Gastrocnemius medialis (tissue), 4 donors: ENCODE measurements at regions not wholly inside any gene's neighbourhood (a gene's known extent, or its start where the extent isn't known, plus 50 kb on each side); places are given as distances from the start of the nearest gene placed in this dataset.
A peak's percentile ranks its signal among the peaks of the same experiment; 100 is the strongest.

Experiments used
- ATAC-seq, 2 donors: fragments of 150-250 bp; one replicate each; pipeline ENCODE4 v1.9.1; 2016
- DNase-seq, 2 donors: peaks; one replicate each; pipeline ENCODE4 v3.0.0-alpha.2; 2019
- H3K27ac ChIP-seq, 4 donors: fragments of 200-600 bp; sonication (generic); 1 replicate in 1 of 4; 2 replicates in 3 of 4; pipeline ENCODE4 v1.5.1; 2016 to 2018; ENCODE audit warnings: mild to moderate bottlenecking in 2 of 4, moderate library complexity in 1 of 4
- H3K27me3 ChIP-seq, 3 donors: fragments of 200-600 bp; sonication (generic) in 2 of 3; 1 replicate in 1 of 3; 2 replicates in 2 of 3; pipeline versions ENCODE4 v1.5.1 to v1.6.0; 2016 to 2019; ENCODE audit warnings: mild to moderate bottlenecking in 1 of 3, moderate library complexity in 1 of 3
- H3K36me3 ChIP-seq, 2 donors: fragments of 200-600 bp; sonication (generic) in 1 of 2; one replicate each; pipeline ENCODE4 v1.5.1; 2017 to 2018
- H3K4me1 ChIP-seq, 2 donors: fragments of 200-600 bp; sonication (generic) in 1 of 2; one replicate each; pipeline ENCODE4 v1.5.1; 2016 to 2017; ENCODE audit warnings: mild to moderate bottlenecking in 2 of 2
- H3K4me3 ChIP-seq, 4 donors: fragments of 200-600 bp; sonication (generic) in 3 of 4; 1 replicate in 1 of 4; 2 replicates in 3 of 4; pipeline ENCODE4 v1.5.1; 2016 to 2019; ENCODE audit warnings: mild to moderate bottlenecking in 2 of 4
- H3K9me3 ChIP-seq, 3 donors: fragments of 200-600 bp; sonication (generic) in 2 of 3; 1 replicate in 1 of 3; 2 replicates in 2 of 3; pipeline ENCODE4 v1.5.1; 2016 to 2019
- POLR2A ChIP-seq, 2 donors: fragments of 450-650 bp; IDR thresholded peaks; one replicate each; pipeline ENCODE4 v1.6.1; 2017; ENCODE audit warnings: antibody characterized with exemption in 2 of 2, mild to moderate bottlenecking in 2 of 2, moderate library complexity in 2 of 2
- in situ Hi-C, 4 donors: fragments of 200-750 bp; cut with MboI; loops; one replicate each; pipeline versions ENCODE4 v1.15.0 to v1.8.0; 2017; ENCODE audit warnings: low sequenced_read_pairs in 4 of 4
- intact Hi-C: fragments of 100-400 bp; cut with DNase I; formaldehyde crosslinking; loops from one replicate; pipeline ENCODE4 v1.15.1; 2023; ENCODE audit warnings: low total_unique reads
- TF ChIP-seq, protein P1 (sequence below), 5 experiments: fragments of 450-650 bp in 3 of 5; fragments of 200-600 bp in 2 of 5; sonication (generic) in 2 of 5; IDR thresholded peaks in 4 of 5; conservative IDR thresholded peaks in 1 of 5; 1 replicate in 4 of 5; 2 replicates in 1 of 5; pipeline ENCODE4 v1.5.1; 2016 to 2019; ENCODE audit warnings: antibody characterized with exemption in 5 of 5, mild to moderate bottlenecking in 3 of 5, moderate library complexity in 3 of 5

DNA sequence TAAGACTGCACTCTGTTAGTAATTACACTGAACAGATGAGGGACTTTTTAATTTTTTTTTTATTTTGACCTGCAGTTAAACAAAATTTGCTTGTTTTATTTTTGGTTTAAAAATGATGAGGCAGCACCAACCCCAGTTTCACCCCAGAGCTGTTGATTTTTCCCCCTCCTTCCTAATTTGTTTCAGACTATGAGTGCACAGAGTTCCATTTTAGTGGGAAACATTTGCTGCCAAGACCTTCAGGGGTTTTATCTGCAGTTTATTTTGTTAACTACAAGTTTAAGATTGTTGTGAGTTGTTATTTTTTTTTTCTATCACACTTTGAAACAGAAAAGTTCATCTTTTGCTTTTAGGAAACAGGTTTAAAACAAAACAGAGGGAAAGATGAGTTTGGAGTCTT lies 455.9 kb upstream of the NR2F2 start:
- intact Hi-C loops: no loop called here
- Histone ChIP-seq H3K27ac (no peak overlapping the region), H3K9me3 (no peaks in the 10 kb centered on the region), H3K4me1 (no peaks in the 10 kb centered on the region), H3K36me3 (no peaks in the 10 kb centered on the region), H3K27me3 (no peaks in the 10 kb centered on the region), H3K4me3 (no peak overlapping the region)
- DNase-seq: no peak
- TF ChIP-seq POLR2A (IDR thresholded peaks at IDR 0.05): no peak
- TF ChIP-seq, protein P1, sequence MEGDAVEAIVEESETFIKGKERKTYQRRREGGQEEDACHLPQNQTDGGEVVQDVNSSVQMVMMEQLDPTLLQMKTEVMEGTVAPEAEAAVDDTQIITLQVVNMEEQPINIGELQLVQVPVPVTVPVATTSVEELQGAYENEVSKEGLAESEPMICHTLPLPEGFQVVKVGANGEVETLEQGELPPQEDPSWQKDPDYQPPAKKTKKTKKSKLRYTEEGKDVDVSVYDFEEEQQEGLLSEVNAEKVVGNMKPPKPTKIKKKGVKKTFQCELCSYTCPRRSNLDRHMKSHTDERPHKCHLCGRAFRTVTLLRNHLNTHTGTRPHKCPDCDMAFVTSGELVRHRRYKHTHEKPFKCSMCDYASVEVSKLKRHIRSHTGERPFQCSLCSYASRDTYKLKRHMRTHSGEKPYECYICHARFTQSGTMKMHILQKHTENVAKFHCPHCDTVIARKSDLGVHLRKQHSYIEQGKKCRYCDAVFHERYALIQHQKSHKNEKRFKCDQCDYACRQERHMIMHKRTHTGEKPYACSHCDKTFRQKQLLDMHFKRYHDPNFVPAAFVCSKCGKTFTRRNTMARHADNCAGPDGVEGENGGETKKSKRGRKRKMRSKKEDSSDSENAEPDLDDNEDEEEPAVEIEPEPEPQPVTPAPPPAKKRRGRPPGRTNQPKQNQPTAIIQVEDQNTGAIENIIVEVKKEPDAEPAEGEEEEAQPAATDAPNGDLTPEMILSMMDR (IDR thresholded peaks at IDR 0.05 in 4 of 5, conservative IDR thresholded peaks at IDR 0.05 in 1 of 5): no peak
- in situ Hi-C loops: no loop called here
- no peak for ATAC-seq

DNA sequence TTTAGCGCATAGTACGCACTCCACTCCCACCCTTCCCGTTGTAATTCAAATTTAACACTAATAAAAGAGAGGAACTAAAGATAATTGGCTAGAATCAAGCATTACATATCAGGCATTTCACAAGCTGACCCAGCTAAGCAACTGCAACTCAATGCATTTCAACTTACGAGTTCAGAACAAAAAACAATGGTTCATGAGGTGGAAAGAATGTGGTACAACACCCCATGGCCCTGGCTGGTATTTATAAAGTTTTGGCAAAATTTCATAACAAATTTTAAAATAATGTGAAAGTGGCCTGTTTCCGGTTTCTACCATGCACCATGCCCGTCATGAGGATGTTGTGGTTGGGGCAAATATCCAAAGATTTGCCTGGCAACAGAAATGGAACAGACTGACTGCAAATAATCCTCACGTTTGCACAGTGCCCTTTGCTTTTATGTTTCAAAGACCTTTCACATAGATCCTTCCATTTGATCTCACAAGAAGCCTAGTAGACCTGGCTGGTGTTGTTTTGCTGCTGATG lies 455.3 kb upstream of the NR2F2 start:
- in situ Hi-C loops (no loop called here), intact Hi-C loops (no loop called here)
- no peak for TF ChIP-seq POLR2A (IDR thresholded peaks at IDR 0.05)
- TF ChIP-seq, protein P1 (IDR thresholded peaks at IDR 0.05 in 4 of 5, conservative IDR thresholded peaks at IDR 0.05 in 1 of 5): no peak
- no peaks in the 10 kb centered on the region for H3K4me1 ChIP-seq
- H3K36me3 ChIP-seq: no peaks in the 10 kb centered on the region
- no peaks in the 10 kb centered on the region for H3K27me3 ChIP-seq
- H3K27ac ChIP-seq: no peak overlapping the region
- ATAC-seq (peak in 1 of 2 donors; percentile 27), DNase-seq (peak in 1 of 2 donors; percentile 14)
- H3K9me3 ChIP-seq: no peaks in the 10 kb centered on the region
- no peak overlapping the region for H3K4me3 ChIP-seq

DNA sequence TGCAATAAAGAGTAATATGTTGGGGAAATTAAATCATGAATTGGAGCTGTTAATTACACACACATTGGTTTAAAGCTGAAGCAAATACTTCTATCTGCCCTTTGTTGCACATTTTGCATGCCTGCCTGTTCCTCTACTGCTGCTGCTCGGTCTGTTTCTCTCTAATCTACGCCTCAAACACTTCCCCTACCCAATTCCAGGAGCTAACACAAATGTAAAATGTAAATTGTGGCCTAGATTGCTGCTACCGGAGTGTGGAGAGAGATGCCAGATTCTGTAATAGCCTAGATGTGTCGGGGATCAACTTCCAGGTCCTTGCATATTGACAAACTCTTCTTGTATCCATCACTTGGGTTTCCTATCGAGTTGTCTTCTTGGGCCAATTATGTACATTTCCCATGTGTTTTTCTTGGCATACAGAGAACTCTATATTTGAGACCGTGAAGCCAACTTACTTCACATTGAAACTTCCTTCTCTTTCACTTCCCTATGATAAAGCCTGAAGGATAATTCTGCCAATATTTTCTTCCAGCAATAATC lies 450.4 kb upstream of the NR2F2 start:
- peak overlapping the region in 2 of 4 donors; percentile 20 to 23 for H3K4me3 ChIP-seq
- TF ChIP-seq, protein P1 (IDR thresholded peaks at IDR 0.05 in 4 of 5, conservative IDR thresholded peaks at IDR 0.05 in 1 of 5): no peak
- TF ChIP-seq POLR2A (IDR thresholded peaks at IDR 0.05): no peak
- H3K9me3 ChIP-seq: no peaks in the 10 kb centered on the region
- intact Hi-C loops: no loop called here
- H3K4me1 ChIP-seq: no peaks in the 10 kb centered on the region
- no peaks in the 10 kb centered on the region for H3K27me3 ChIP-seq
- ATAC-seq: no peak
- H3K27ac ChIP-seq: peak overlapping the region in 2 of 4 donors; percentile 1 to 48
- no peak for DNase-seq
- in situ Hi-C loops: no loop called here
- no peaks in the 10 kb centered on the region for H3K36me3 ChIP-seq

DNA sequence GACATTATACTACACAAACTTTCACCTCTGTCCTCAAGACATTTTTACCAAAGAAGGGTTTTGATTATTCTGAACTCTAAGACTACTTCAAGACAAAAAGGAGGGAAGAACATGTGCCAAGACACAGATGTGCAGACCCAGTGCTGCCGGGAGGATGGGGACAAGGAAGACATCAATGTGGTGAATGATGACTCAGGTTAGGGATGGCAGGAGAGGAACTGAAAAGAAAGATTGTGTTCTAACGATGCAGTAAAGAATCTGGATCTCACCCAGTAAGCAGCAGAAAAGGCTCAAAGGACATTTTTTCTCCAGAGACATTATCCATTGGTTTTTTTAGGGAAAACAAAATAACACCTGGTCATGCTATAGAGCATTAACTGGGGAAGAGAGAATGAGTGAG lies 449.9 kb upstream of the NR2F2 start:
- H3K4me1 ChIP-seq: no peaks in the 10 kb centered on the region
- H3K36me3 ChIP-seq: no peaks in the 10 kb centered on the region
- in situ Hi-C loops (no loop called here), intact Hi-C loops (no loop called here)
- H3K27ac ChIP-seq: peak overlapping the region in 1 of 4 donors; percentile 48
- DNase-seq (no peak), ATAC-seq (no peak)
- H3K27me3 ChIP-seq: no peaks in the 10 kb centered on the region
- H3K9me3 ChIP-seq: no peaks in the 10 kb centered on the region
- no peak for TF ChIP-seq POLR2A (IDR thresholded peaks at IDR 0.05)
- TF ChIP-seq, protein P1 (IDR thresholded peaks at IDR 0.05 in 4 of 5, conservative IDR thresholded peaks at IDR 0.05 in 1 of 5): no peak
- H3K4me3 ChIP-seq: no peak overlapping the region

DNA sequence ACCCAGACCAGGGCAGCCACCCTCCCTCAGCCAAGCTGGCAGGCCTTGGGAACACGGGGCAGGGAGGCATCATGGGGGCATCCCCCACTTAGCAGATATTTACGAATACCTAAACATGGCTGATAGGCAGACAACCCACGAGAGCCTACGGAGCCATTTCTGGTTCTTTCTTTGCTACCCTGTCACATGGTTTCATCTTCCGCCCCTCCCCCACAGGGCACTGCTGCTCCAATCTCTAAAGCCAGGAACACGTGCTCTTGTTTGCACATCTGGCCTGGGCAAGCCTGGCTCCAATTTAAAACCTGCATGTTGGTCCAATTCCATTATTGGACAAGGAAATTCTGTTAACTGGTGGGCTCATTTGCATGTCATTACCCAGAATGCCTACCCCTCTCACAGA lies 447.4 kb upstream of the NR2F2 start:
- intact Hi-C loops (no loop called here), in situ Hi-C loops (no loop called here)
- H3K27ac ChIP-seq: no peak overlapping the region
- no peaks in the 10 kb centered on the region for H3K9me3 ChIP-seq
- ATAC-seq (no peak), DNase-seq (no peak)
- no peak for TF ChIP-seq POLR2A (IDR thresholded peaks at IDR 0.05)
- TF ChIP-seq, protein P1 (IDR thresholded peaks at IDR 0.05 in 4 of 5, conservative IDR thresholded peaks at IDR 0.05 in 1 of 5): no peak
- no peaks in the 10 kb centered on the region for H3K36me3 ChIP-seq
- H3K27me3 ChIP-seq: no peaks in the 10 kb centered on the region
- no peak overlapping the region for H3K4me3 ChIP-seq
- H3K4me1 ChIP-seq: no peaks in the 10 kb centered on the region
